ENCODE measurements at regions not wholly inside any gene's neighbourhood (a gene's known extent, or its start where the extent isn't known, plus 50 kb on each side); places are given as distances from the start of the nearest gene placed in this dataset.

GRCh38 chr3:22885574-22886341 is 317.4 kb upstream of the UBE2E2 start:
- intact Hi-C loops (cut with DNase I) = no loop called here
- no peak for DNase-seq (ENCODE audit: low spot score)

GRCh38 chr3:22886439-22887068 is 316.6 kb upstream of the UBE2E2 start:
- peak; percentile 77 for DNase-seq (ENCODE audit: low spot score)
- intact Hi-C loops (cut with DNase I) = no loop called here

- intact Hi-C loops (cut with DNase I) = no loop called here
- no peak for DNase-seq (ENCODE audit: low spot score)
Measured at GRCh38 chr3:22887664-22888291, 315.3 kb upstream of the UBE2E2 start.

- DNase-seq (ENCODE audit: low spot score) = no peak
- intact Hi-C loops (cut with DNase I) = no loop called here
Measured at GRCh38 chr3:22893101-22893500, 310.0 kb upstream of the UBE2E2 start.

GRCh38 chr3:22893644-22894325 is 309.3 kb upstream of the UBE2E2 start:
- intact Hi-C loops (cut with DNase I) = no loop called here
- no peak for DNase-seq (ENCODE audit: low spot score)

GRCh38 chr3:22894865-22895264 is 308.3 kb upstream of the UBE2E2 start:
- DNase-seq (ENCODE audit: low spot score) = no peak
- intact Hi-C loops (cut with DNase I) = no loop called here

GRCh38 chr3:22895671-22896070 is 307.5 kb upstream of the UBE2E2 start:
- no peak for DNase-seq (ENCODE audit: low spot score)
- intact Hi-C loops (cut with DNase I) = no loop called here

- intact Hi-C loops (cut with DNase I) = no loop called here
- no peak for DNase-seq (ENCODE audit: low spot score)
Measured at GRCh38 chr3:22898558-22898957, 304.6 kb upstream of the UBE2E2 start.

GRCh38 chr3:22899441-22899840 is 303.7 kb upstream of the UBE2E2 start:
- intact Hi-C loops (cut with DNase I) = no loop called here
- no peak for DNase-seq (ENCODE audit: low spot score)

GRCh38 chr3:22900296-22900695 is 302.8 kb upstream of the UBE2E2 start:
- no peak for DNase-seq (ENCODE audit: low spot score)
- intact Hi-C loops (cut with DNase I) = no loop called here

- intact Hi-C loops (cut with DNase I) = no loop called here
- no peak for DNase-seq (ENCODE audit: low spot score)
Measured at GRCh38 chr3:22901684-22902083, 301.4 kb upstream of the UBE2E2 start.

- DNase-seq (ENCODE audit: low spot score) = no peak
- intact Hi-C loops (cut with DNase I) = no loop called here
Measured at GRCh38 chr3:22907161-22907780, 295.9 kb upstream of the UBE2E2 start.

- intact Hi-C loops (cut with DNase I) = no loop called here
- no peak for DNase-seq (ENCODE audit: low spot score)
Measured at GRCh38 chr3:22907796-22908195, 295.3 kb upstream of the UBE2E2 start.

GRCh38 chr3:22908989-22909507 is 294.1 kb upstream of the UBE2E2 start:
- DNase-seq (ENCODE audit: low spot score) = no peak
- intact Hi-C loops (cut with DNase I) = no loop called here

GRCh38 chr3:22916933-22917332 is 286.2 kb upstream of the UBE2E2 start:
- intact Hi-C loops (cut with DNase I) = no loop called here
- DNase-seq (ENCODE audit: low spot score) = no peak

- intact Hi-C loops (cut with DNase I) = no loop called here
- DNase-seq (ENCODE audit: low spot score) = no peak
Measured at GRCh38 chr3:22920006-22920405, 283.1 kb upstream of the UBE2E2 start.

GRCh38 chr3:22922317-22922716 is 280.8 kb upstream of the UBE2E2 start:
- intact Hi-C loops (cut with DNase I) = no loop called here
- DNase-seq (ENCODE audit: low spot score) = no peak

GRCh38 chr3:22923711-22924110 is 279.4 kb upstream of the UBE2E2 start:
- no peak for DNase-seq (ENCODE audit: low spot score)
- intact Hi-C loops (cut with DNase I) = no loop called here

- intact Hi-C loops (cut with DNase I) = no loop called here
Measured at GRCh38 chr3:22928216-22929110, 274.7 kb upstream of the UBE2E2 start.

More at GRCh38 chr3:22928216-22929110, 274.7 kb upstream of the UBE2E2 start:
- DNase-seq (ENCODE audit: low spot score) = no peak

Data from cardiac septum (tissue), 1 donor.